Panc1 (cell line): ENCODE measurements at regions not wholly inside any gene's neighbourhood (a gene's known extent, or its start where the extent isn't known, plus 50 kb on each side); places are given as distances from the start of the nearest gene placed in this dataset.

ENCODE experiments used
- POLR2AphosphoS5 ChIP-seq: IDR thresholded peaks from 2 replicates; pipeline ENCODE4 v1.6.1; 2012; ENCODE audit warnings: mild to moderate bottlenecking, low read depth, low read length, moderate library complexity
- TCF7L2 ChIP-seq: IDR thresholded peaks from 2 replicates; pipeline ENCODE4 v1.6.1; 2011; ENCODE audit warnings: mild to moderate bottlenecking, low read depth, low read length, inconsistent platforms
- TF ChIP-seq, protein P1 (sequence below): fragments of 450-650 bp; IDR thresholded peaks from 2 replicates; pipeline ENCODE4 v1.5.1; 2017; ENCODE audit warnings: mild to moderate bottlenecking

DNA sequence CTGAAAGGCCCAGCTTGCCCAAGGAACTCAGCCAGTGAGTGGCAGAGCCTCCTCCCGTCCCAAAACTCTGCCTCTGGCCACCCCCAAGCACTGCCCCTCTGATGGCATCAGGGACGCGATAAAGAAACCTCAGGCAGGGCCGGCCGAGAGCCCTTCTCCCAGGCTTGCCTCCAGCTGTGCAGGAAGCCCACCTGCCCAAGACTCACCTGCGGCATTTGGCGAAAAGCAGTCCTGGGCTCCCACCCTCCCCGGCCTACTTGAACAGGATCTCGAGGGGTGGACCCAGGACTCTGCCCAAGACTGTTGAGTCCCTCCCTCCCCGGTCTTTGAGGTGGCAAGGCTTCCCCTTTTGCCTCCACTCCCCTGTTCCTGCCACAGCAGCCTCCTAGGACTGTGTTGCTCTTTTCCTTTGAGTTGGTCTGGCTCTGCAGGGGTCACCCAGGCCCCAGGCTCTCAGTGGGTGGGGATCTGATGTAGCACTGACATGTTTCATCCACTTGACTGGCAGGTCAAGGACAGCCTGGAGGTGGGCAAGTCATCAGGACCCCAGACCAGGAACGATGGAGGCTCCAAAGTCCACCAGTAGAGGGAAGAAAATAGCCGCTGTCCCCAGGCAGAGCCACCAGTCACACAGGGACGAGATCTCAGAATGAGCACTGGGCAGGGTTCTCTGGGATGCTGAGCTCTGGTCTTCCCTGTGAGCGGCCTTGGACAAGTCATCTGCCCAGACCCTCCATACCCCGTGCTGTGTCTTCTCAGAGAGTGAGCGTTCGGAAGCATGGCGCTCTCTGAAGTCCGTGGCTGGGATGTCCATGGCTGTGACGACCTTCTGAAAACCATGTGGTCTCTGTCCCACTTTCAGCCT lies 111.0 kb upstream of the TNRC6C start:
- TF ChIP-seq, protein P1, sequence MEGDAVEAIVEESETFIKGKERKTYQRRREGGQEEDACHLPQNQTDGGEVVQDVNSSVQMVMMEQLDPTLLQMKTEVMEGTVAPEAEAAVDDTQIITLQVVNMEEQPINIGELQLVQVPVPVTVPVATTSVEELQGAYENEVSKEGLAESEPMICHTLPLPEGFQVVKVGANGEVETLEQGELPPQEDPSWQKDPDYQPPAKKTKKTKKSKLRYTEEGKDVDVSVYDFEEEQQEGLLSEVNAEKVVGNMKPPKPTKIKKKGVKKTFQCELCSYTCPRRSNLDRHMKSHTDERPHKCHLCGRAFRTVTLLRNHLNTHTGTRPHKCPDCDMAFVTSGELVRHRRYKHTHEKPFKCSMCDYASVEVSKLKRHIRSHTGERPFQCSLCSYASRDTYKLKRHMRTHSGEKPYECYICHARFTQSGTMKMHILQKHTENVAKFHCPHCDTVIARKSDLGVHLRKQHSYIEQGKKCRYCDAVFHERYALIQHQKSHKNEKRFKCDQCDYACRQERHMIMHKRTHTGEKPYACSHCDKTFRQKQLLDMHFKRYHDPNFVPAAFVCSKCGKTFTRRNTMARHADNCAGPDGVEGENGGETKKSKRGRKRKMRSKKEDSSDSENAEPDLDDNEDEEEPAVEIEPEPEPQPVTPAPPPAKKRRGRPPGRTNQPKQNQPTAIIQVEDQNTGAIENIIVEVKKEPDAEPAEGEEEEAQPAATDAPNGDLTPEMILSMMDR = no peak
- TF ChIP-seq TCF7L2 (no peak), POLR2AphosphoS5 (no peak)
